GM12874 (cell line): ENCODE measurements at regions not wholly inside any gene's neighbourhood (a gene's known extent, or its start where the extent isn't known, plus 50 kb on each side); places are given as distances from the start of the nearest gene placed in this dataset.

Experiments
- TF ChIP-seq, protein P1 (sequence below): IDR thresholded peaks from 2 replicates; pipeline ENCODE4 v1.5.1; 2011; ENCODE audit warnings: low read depth, mild to moderate bottlenecking, control low read depth, low read length, moderate library complexity; ENCODE audit not compliant: insufficient read depth

DNA sequence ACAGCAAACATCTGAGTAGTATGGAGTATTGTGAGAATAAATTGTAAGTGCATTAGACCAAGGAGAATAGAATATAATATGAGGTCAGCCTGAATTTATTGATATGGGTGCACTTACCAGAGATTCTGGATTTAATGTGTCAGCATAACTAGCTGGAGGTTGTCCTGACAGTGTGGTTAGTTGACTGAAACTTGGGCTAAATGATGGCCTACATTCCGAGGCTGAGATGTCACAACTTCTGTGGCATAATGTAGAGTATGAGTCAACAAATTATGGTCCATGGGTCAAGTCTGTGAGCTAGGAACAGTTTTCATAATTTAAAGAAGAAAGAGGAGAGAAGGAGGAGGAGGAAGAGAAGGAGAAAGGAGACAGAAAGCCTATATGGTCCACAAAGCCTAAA, 127.6 kb downstream of the QPCT start:
- TF ChIP-seq, protein P1, sequence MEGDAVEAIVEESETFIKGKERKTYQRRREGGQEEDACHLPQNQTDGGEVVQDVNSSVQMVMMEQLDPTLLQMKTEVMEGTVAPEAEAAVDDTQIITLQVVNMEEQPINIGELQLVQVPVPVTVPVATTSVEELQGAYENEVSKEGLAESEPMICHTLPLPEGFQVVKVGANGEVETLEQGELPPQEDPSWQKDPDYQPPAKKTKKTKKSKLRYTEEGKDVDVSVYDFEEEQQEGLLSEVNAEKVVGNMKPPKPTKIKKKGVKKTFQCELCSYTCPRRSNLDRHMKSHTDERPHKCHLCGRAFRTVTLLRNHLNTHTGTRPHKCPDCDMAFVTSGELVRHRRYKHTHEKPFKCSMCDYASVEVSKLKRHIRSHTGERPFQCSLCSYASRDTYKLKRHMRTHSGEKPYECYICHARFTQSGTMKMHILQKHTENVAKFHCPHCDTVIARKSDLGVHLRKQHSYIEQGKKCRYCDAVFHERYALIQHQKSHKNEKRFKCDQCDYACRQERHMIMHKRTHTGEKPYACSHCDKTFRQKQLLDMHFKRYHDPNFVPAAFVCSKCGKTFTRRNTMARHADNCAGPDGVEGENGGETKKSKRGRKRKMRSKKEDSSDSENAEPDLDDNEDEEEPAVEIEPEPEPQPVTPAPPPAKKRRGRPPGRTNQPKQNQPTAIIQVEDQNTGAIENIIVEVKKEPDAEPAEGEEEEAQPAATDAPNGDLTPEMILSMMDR: no peak

GRCh38 chr2:37472959-37473358, 128.5 kb downstream of the QPCT start:
- TF ChIP-seq, protein P1: no peak

GRCh38 chr2:37476411-37476810, 132.0 kb downstream of the QPCT start:
- TF ChIP-seq, protein P1: no peak

GRCh38 chr2:37477921-37478320, 133.5 kb downstream of the QPCT start:
- TF ChIP-seq, protein P1: no peak

GRCh38 chr2:37481244-37481643, 136.8 kb downstream of the QPCT start:
- TF ChIP-seq, protein P1: no peak

DNA sequence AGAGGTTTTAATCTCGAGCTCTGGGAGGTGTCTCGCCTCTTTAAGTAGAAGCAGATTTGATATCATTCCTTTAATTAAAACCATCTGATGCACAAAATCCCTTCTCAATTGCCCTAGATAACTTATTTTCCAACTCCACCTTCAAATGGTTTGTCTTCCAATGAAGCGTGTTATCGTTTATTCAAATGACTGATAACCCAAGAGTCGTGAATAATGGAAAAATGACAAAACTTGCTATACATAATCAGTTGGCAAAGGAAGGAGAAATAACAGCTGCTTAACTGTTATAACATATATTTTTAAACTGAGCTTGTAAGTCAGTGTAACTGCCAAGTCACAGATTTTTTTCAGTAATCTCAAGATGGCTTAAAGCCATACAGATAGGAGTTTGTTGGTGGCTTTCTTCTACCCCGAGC, 144.6 kb downstream of the QPCT start:
- TF ChIP-seq, protein P1: no peak

- TF ChIP-seq, protein P1: no peak
Measured at GRCh38 chr2:37489536-37489935, 145.1 kb downstream of the QPCT start.

- TF ChIP-seq, protein P1: no peak
Measured at GRCh38 chr2:37493425-37493824, 149.0 kb downstream of the QPCT start.
